ENCODE measurements at regions not wholly inside any gene's neighbourhood (a gene's known extent, or its start where the extent isn't known, plus 50 kb on each side); places are given as distances from the start of the nearest gene placed in this dataset.

DNA sequence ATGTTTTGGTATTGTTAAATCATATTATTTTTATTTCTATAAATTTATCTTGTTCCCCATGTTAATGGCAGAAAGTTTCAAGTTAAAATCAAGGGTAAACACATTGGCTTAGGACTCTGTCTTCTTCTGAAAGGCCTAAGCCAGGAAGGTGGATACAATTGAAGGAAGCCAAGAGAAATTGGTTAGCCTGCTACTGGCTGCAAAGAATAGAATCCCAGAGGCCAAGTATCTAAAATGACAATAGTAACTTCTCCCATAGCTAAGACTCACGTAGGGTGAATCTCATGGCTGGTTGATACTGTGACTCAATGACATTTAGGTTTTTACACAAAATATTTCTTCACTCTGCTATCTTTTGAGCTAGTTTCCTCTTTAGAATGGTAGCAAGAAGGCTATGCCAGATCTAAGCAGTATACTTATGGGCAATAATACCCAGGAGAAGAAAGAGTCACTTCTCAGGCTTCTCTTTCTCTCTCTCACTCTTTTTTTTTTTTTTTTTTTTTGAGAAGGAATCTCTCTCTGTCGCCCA lies 621.5 kb upstream of the TBL1XR1 start:
- no peak overlapping the region for H3K27ac ChIP-seq (ENCODE audit: extremely low read length, insufficient read depth, low read length)
- 87% methylated on average over 2 of the region's 2 CpGs for WGBS (ENCODE audit: low lambda C conversion rate)
- no peak for DNase-seq (ENCODE audit: low spot score)
- no peaks in the 10 kb centered on the region for H3K9me3 ChIP-seq (ENCODE audit: low read length)
- H3K79me2 ChIP-seq (ENCODE audit: insufficient read depth, low read length), result no peaks in the 10 kb centered on the region
- ATAC-seq, result no peak
- H3K27me3 ChIP-seq (ENCODE audit: control insufficient read depth in 1 of 2, insufficient read depth in 2 of 2, low read length in 2 of 2), result no peaks in the 10 kb centered on the region
- TF ChIP-seq ZNF530 (CRISPR knock-in tag; IDR thresholded peaks at IDR 0.05; ENCODE audit: low read depth) (no peak), ZNF678 (CRISPR knock-in tag; IDR thresholded peaks at IDR 0.05) (no peak), EP300 (IDR thresholded peaks at IDR 0.05; ENCODE audit: low read depth in 2 of 2, low read length in 2 of 2) (no peak), EP300 (CRISPR knock-in tag; IDR thresholded peaks at IDR 0.05; ENCODE audit: borderline replicate concordance) (no peak), ZNF776 (CRISPR knock-in tag; IDR thresholded peaks at IDR 0.05) (no peak), ZFP36 (IDR thresholded peaks at IDR 0.05; ENCODE audit: borderline replicate concordance, low read depth, low read length, partially characterized antibody) (no peak), ZMYM4 (CRISPR knock-in tag; IDR thresholded peaks at IDR 0.05) (no peak), STAT5B (CRISPR knock-in tag; IDR thresholded peaks at IDR 0.05) (no peak)
- TF ChIP-seq, protein P1, sequence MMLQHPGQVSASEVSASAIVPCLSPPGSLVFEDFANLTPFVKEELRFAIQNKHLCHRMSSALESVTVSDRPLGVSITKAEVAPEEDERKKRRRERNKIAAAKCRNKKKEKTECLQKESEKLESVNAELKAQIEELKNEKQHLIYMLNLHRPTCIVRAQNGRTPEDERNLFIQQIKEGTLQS (CRISPR knock-in tag; IDR thresholded peaks at IDR 0.05), result no peak
- TF ChIP-seq, protein P2, sequence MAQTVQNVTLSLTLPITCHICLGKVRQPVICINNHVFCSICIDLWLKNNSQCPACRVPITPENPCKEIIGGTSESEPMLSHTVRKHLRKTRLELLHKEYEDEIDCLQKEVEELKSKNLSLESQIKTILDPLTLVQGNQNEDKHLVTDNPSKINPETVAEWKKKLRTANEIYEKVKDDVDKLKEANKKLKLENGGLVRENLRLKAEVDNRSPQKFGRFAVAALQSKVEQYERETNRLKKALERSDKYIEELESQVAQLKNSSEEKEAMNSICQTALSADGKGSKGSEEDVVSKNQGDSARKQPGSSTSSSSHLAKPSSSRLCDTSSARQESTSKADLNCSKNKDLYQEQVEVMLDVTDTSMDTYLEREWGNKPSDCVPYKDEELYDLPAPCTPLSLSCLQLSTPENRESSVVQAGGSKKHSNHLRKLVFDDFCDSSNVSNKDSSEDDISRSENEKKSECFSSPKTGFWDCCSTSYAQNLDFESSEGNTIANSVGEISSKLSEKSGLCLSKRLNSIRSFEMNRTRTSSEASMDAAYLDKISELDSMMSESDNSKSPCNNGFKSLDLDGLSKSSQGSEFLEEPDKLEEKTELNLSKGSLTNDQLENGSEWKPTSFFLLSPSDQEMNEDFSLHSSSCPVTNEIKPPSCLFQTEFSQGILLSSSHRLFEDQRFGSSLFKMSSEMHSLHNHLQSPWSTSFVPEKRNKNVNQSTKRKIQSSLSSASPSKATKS (CRISPR knock-in tag; IDR thresholded peaks at IDR 0.05), result no peak
- TF ChIP-seq, protein P3, sequence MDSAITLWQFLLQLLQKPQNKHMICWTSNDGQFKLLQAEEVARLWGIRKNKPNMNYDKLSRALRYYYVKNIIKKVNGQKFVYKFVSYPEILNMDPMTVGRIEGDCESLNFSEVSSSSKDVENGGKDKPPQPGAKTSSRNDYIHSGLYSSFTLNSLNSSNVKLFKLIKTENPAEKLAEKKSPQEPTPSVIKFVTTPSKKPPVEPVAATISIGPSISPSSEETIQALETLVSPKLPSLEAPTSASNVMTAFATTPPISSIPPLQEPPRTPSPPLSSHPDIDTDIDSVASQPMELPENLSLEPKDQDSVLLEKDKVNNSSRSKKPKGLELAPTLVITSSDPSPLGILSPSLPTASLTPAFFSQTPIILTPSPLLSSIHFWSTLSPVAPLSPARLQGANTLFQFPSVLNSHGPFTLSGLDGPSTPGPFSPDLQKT (CRISPR knock-in tag; IDR thresholded peaks at IDR 0.05; ENCODE audit: borderline replicate concordance), result no peak
- TF ChIP-seq, protein P4, sequence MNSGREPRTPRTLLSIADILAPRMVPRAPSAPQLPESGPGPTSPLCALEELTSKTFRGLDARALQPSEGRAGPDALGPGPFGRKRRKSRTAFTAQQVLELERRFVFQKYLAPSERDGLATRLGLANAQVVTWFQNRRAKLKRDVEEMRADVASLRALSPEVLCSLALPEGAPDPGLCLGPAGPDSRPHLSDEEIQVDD (CRISPR knock-in tag; IDR thresholded peaks at IDR 0.05; ENCODE audit: borderline replicate concordance), result no peak
- peaks cover 44% of the 10 kb centered on the region for H3K4me1 ChIP-seq (ENCODE audit: insufficient read depth, low read length)
- H3K36me3 ChIP-seq (replicated peaks in 1 of 2; ENCODE audit: control insufficient read depth in 1 of 2, insufficient read depth in 2 of 2, low read length in 2 of 2), result no peaks in the 10 kb centered on the region
- no peaks in the 10 kb centered on the region for H4K20me1 ChIP-seq (ENCODE audit: insufficient read depth, low read length)
- in situ Hi-C loops (cut with HindIII; ENCODE audit: extremely low pct_ligation_motif_present, low pct_unique_long_range_greater_than_20kb) (no loop called here), intact Hi-C loops (cut with micrococcal nuclease; ENCODE audit: unreplicated experiment) (no loop called here)
- no TSS peak for BruUV-seq (replicated peaks)
- no peak overlapping the region for H2AFZ ChIP-seq (ENCODE audit: low read length)
- no peak for FAIRE-seq
- ChIA-PET POLR2A (no interaction called here), CTCF (ENCODE audit: low intra/inter-chr PET ratio, low total read pairs) (no interaction called here)
- H3K4me3 ChIP-seq (replicated peaks in 1 of 3; ENCODE audit: insufficient read depth in 1 of 3, low read depth in 2 of 3, low read length in 3 of 3), result no peak overlapping the region
- no peak overlapping the region for H3K9ac ChIP-seq (ENCODE audit: insufficient read depth, low read depth, low read length)
- H3K4me2 ChIP-seq (ENCODE audit: low read depth, low read length), result no peak overlapping the region
